DMS 273 (cell line): ENCODE measurements at regions not wholly inside any gene's neighbourhood (a gene's known extent, or its start where the extent isn't known, plus 50 kb on each side); places are given as distances from the start of the nearest gene placed in this dataset.
A peak's percentile ranks its signal among the peaks of the same experiment; 100 is the strongest.

ENCODE experiments used
- DNase-seq: peaks from one replicate; lab custom pipeline; 2025; ENCODE audit not compliant: unreplicated experiment; lab: John Stamatoyannopoulos, UW

DNA sequence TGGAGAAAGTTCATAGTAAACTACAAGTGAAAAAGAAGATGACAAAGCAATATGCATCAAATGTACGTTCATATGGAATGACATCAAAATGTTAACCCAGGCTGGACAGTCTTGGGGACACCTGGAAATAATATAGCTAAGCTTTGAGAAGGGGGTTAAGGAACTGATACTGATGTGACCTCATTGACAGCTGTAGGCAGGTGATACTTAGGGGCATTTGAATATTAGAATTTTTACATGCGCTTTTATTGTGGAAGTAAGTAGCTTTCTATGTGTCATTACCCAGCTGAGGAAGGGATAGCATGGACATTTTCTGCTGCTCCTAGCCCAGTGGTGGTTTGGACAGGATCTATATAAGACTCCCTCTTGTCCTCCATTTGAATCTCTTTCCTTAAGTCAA lies 299.7 kb downstream of the CWC27 start:
- DNase-seq = no peak

DNA sequence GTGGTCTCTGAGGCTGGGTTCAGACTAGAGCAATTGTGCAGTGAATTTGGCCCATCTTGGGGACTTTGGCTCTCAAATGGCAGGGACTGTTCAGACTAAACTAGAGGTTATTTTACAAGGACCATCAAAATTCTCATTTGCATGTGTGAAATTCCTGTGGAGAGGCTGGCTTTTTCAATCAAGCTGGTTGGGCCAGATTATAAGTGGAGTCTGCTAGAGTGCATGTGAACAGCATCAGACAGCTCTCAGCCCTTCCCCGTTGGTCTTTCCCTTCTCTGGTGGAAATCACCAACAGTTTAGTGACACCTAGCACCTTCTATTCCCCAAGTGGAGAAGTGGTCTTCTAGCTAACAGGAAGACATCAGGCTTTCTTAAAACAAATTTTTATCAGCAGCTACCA lies 301.3 kb downstream of the CWC27 start:
- no peak for DNase-seq

DNA sequence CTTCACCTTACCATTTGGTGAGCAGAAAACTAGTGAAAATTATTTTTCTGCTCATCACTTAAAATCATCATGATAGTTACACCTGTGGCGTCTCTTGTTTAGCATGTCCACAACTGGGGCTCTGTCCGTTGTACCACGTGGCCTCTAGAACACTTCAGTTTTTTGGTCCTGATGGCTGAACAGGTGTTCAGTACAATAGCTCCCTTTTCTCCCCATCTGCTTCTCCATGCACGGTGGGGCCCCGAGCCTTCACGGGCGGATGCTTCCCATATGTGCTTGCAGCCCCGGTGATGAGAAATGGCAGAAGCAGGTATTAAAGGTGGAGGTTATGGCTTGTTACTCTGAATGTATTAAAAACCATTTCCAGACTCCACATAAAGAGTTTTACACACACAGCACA lies 304.1 kb downstream of the CWC27 start:
- DNase-seq = peak; percentile 89

DNA sequence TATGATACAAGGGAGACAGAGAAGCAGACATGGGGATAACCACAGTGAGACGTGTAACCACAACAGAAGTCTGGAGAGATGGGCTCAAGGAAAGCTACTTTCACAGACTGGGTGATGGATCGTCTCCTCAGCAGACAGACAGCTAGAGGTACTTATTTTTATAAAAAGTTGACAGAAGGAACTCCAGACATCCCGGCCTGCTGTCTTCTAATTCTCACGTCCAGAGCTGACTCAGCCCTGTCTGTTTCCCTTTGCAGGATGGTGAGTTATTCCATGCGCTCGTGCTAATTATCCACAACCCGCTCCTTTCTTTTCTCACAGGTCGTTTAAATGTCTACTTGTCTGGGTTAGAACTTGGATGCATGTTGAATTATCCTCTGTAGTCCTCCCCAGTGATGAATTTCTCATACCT lies 304.5 kb downstream of the CWC27 start:
- DNase-seq = peak; percentile 78

DNA sequence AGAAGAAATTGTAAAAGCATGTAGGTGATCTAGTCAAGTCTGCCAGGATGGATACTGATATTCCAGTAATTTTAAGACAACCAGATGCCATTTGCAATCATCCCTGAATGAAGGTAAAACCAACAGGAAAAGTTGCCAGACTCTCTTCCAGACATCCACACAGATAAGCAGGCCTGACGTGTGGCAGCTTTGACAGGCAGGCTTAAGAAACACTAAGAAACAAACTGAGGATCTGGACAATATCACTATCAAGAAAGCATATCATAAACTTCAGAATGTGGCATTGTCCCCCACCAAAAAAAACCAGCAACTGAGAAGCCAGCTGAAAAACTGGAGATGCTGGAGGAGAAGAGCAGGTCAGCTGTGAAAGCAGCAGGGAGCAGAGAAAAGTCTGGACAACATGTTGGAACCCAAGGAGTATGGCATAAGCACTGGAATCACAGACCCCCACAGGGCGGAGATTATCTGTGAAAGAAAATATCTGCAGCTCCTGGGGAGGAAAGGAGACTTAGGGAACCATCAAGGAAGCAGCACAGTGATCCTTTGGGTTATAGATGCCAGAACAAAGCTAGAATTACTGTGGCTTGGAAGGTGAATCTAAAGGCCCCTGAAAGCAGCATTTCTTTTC lies 307.0 kb downstream of the CWC27 start:
- no peak for DNase-seq

DNA sequence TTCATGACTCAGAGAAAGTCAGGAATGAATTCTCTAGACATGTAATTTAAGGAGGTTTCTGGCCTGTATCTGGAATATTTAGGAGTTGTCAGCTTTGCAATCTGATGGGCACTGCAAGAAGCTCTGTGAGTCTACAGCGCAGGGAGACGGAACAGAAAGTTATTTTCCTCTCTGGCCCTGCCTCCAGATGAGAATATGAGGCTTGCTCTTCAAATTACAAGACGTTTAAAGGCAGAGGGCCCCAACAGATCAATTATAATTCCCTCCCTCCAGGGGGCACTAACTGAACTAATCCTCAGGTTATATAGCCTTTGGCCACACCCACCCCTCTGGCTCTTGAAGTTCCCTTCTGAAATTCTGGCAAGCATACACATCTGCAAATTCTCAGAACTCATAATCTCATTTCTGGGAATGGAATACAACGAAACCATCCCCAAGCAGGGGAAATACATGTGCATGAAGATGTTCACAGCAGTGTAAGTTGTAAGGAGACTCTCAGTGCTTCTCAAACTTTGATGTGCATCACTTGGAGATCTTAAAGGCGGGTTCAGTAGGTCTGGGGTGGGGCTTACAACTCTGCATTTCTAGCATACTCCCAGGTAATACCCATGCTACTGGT lies 307.6 kb downstream of the CWC27 start:
- DNase-seq = peak; percentile 84

DNA sequence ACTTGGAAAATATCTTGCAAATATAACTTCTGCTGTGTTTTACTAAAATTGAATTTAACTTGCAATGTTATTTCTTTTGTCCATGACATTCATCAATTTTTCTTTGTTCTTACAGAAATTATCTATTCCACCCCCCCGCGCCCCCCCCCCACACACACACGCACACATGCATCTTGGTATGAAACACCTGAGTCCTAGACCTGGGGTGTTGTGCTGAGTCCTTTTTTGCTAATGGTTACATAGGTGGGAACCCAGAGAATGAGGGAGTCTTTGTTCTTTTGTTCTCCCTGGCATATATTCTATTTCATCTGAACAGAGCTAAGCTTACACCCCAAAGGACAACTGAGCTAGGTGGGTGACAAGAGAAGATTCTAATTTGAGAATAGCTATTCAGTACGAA lies 308.9 kb downstream of the CWC27 start:
- DNase-seq = no peak

DNA sequence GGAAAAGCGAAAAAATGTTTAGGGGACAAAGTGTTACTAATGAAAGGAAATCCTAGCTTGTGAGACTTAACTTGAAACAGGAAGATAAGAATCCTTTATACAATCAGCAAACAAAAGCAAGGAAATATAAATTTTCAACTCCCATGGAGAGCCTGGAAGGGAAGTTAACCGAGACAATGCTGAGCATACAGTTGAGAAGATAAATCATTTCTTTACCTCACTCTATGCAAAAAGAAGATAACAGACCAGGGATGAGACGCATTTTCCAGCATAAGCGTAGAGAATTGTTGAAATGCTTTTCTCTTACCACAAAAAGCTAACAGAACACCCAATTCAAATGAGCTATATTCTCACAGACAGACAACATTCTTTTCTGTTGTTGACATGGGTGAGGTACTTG lies 309.6 kb downstream of the CWC27 start:
- no peak for DNase-seq

DNA sequence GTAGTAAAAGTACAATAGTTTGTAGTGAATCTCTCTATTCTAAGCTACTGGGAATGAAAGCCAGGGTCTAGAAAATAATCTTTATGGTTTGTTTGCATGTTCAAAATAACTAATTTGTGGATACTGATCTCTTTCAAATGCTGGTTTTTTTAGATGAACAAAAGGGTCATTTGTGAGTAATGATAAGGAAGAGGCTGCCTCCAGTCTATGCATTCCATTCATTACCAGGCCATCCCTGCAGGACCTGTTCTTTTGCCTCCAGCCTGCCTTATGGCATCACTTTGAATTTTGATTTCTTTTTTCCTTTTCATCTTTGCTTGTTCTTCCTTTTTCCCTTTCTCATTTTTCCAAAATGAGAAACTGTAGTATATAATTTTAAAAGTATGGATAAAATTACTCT lies 312.3 kb downstream of the CWC27 start:
- no peak for DNase-seq

DNA sequence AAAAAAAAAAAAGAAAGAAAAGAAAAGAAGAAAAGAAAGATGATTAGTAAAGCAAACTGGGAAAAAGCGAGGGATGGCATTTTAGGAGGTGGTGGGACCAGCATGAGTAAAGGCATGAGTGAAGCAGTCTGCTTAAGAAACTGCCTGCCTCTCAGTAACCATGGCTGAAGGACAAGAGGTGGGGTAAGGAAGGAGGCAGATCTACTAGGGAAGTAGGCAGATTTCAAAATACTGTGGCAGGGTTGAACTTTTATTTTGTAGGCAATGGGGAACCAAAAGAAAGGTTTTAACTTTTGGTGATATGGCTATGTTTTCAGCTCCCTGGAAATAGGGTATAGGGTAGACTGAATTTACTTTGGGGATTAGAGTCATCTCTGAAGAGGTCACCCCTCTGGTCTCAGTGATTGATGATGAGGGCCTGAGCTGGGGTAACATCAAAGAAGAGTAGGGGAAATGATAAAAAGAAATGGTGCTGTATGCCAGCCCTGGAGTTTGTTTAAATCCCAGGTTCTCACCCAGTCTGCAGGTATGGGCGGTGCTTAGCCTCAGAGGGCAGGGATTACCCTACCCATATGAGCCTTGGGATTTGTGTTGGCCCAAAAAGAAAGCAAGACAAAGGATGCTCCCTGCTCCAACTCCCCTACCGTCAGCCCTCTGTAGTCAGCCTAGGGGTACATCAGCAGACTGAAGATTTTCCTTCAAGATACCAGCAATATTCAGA lies 316.2 kb downstream of the CWC27 start:
- DNase-seq = no peak

DNA sequence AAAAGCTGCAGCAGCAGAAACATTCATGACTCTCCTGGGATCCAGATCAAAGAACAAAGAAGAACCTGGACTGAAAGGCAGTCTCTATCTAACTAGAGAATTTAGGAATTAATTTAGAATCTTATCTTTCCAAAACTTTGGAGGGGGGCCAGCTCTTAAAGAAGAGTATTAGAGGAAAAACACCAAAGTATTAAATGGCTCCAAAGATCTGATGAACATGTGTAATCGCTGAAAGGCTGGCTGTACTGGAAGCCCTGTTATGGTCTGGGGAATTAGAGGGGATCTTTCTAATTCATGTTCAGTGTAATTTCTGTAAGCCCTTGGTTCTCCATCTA lies 316.8 kb downstream of the CWC27 start:
- DNase-seq = no peak

DNA sequence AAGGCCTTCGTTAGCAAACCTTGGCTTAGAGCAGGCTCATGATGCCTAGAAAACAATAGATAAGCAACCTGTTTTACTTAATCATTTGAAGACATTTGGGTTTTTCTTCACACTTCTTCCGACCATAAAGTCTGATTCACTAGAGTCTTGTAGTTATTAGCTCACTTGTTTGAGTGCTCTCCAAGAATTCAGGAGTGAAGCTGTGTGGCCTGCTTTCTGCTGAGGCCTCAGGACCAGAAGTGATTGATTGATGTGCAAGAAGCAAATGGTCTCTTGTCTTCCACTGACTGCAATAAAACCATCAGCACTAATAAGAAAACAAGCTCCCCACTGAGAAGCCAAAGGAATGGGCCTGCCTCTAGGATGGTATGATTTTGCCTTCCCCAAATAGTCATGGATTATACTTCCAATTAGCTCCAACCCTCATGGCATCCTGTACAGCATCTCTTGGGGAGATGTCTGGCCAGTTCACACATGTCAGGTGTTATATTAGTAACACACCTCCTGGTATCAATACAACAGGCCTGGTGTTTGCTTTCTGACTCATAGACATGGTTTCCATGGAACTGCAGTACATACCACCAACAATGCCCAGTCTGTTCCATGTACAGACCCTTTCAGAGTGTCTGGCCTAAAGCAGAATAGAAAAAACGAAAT lies 317.6 kb downstream of the CWC27 start:
- DNase-seq = no peak

DNA sequence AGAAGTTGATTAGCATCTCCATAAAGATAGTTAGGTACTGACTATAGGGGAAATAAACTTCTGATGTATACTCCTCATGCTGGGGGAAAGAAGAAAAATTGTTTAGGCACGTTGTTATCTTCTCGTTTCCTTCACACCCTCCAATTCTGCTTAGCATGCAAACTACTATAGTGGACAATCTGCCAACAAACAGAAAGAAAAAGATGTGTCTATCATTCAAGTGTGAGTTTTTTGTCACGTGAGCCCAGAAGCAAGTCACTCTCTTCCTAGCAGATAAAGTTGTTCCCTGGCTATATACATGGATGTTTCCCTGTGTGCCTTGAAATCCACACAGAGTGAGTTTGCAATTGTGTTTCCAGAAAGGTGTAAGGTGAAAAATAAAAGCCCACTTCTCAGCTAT lies 318.4 kb downstream of the CWC27 start:
- no peak for DNase-seq

DNA sequence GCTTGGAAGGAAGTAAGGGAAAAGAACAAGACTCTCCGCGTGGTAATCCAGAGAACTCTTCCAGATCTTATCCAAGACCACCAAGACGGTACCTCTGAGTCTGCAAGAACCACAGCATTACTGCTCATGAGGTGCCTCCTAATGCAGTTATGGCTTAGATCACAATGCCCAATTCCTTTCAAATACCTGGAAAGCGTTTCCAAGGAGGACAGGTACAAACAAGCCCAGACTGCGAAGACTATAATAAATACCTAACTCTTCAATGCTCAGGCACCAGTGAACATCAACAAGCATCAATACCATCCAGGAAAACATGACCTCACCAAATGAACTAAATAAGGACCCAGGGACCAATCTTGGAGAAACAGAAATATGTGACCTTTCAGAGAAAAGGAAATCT lies 325.5 kb downstream of the CWC27 start:
- no peak for DNase-seq

DNA sequence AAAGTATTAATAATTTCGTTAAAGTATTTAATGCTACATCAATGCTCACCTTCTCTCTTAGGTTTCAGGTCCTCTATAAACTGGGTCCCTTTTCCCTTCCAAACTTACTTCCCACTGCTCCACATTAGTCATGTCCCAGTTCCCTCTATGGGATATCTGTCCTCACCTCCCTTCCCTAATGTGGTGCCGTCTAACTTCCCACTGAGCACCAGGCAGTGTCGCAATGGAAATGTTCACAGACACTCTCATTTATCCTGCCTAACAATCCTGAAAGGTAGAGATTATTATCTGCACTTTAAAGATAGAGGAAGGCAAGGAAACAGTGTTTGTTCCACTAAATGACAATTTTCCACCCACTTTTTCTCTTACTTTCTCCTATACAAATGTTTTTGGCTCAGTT lies 329.7 kb downstream of the CWC27 start:
- no peak for DNase-seq
